ENCODE measurements at regions not wholly inside any gene's neighbourhood (a gene's known extent, or its start where the extent isn't known, plus 50 kb on each side); places are given as distances from the start of the nearest gene placed in this dataset.

GRCh38 chr12:115362339-115362976 is 678.5 kb upstream of the TBX3 start (continued):
- TF ChIP-seq GTF3C2 (IDR thresholded peaks at IDR 0.05; ENCODE audit: borderline replicate concordance, extremely low read depth, insufficient read length) (no peak), TCF7 (IDR thresholded peaks at IDR 0.05; ENCODE audit: borderline replicate concordance) (no peak), TSHZ1 (CRISPR knock-in tag; IDR thresholded peaks at IDR 0.05) (no peak), MAFG (tag; conservative IDR thresholded peaks at IDR 0.05) (no peak), ARID3A (IDR thresholded peaks at IDR 0.05; ENCODE audit: borderline replicate concordance, low read depth, low read length) (no peak), MEIS2 (IDR thresholded peaks at IDR 0.05; ENCODE audit: partially characterized antibody) (no peak), TRIM28 (IDR thresholded peaks at IDR 0.05) (no peak), E2F1 (CRISPR knock-in tag; IDR thresholded peaks at IDR 0.05) (no peak), ARID3B (CRISPR knock-in tag; IDR thresholded peaks at IDR 0.05; ENCODE audit: borderline replicate concordance) (no peak), HBP1 (CRISPR knock-in tag; IDR thresholded peaks at IDR 0.05) (no peak), RBBP5 (IDR thresholded peaks at IDR 0.05; ENCODE audit: borderline replicate concordance, insufficient read depth, low read length, poor library complexity, severe bottlenecking) (no peak), SMAD4 (CRISPR knock-in tag; conservative IDR thresholded peaks at IDR 0.05) (no peak), RBM15 (IDR thresholded peaks at IDR 0.05; ENCODE audit: insufficient read depth, low read length) (no peak)

Data from K562 (cell line).